ENCODE measurements at regions not wholly inside any gene's neighbourhood (a gene's known extent, or its start where the extent isn't known, plus 50 kb on each side); places are given as distances from the start of the nearest gene placed in this dataset.

DNA sequence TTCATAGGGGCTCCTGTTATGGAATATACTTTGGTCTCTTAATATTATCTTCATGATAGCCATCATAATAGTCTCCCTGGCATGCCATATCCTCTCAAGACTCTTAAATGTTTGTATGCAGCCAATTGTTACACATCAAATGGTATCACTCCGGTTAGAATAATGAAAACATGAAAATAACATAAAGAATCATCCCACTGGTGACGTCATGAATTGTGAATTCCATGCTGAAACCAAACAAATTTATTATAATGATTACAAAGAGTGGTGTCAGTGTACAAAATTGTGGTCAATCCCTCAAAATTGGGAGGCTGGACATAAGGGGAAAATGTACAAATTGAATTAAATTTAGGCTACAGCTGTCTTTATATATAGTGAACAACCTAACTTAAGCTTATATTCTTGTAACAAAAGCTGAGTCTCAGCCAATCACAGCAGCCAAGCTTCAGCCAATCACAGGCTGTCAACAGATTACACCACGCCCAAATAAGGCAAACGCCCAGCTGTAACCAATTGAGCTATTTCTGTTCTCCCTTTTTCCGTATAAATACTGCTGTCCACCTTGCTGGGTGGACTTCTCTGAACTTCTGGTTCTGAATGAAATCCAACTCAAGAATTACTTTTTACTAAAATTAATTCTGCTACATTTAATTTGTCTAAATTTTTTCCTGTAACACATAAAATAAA lies 156.1 kb downstream of the CHD9NB start:
- no peak for DNase-seq (ENCODE audit: low read depth in 3 of 3, low spot score in 2 of 3)

DNA sequence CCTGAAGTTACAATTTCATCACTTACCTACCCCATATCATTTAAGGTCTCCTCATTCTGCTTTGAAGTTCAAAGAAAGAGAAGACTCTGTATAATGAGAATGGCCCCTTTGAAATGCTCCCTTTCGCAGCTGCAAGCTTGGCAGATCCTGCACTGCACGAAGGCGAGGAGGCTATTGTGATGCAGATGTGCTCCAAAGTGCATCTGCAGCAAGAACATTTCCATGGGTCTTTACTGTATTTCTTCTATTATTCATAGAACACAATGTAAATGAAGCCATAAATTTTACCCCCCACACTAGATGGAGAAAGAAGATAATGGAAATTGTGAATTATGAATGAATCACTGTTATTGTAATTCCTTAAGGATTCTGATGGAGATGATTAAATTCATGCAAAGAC lies 178.7 kb downstream of the CHD9NB start:
- no peak for DNase-seq (ENCODE audit: low read depth in 3 of 3, low spot score in 2 of 3)

- DNase-seq (ENCODE audit: low read depth in 3 of 3, low spot score in 2 of 3), result no peak
These were observed 180.0 kb downstream of the CHD9NB start for GRCh38 chr16:52872731-52873130.

DNA sequence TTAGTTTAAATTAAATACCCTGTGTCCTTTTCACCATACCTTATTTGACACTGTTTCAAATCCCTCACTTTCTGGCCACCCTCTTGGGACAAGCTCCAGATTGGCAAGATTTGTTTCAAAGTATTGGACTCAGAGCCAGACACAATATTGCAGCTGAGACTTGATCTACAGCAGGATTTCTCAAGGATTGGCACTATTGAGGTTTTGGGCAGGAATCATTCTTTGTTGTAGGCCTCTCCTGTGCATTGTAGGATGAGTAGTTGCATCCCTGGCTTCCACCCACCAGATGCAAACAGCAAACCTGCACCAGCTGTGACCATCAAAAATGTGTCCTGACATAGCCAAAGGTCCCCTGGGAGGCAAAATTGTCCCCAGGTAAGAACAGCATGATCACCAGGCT lies 181.2 kb downstream of the CHD9NB start:
- DNase-seq (ENCODE audit: low read depth in 3 of 3, low spot score in 2 of 3), result no peak

- no peak for DNase-seq (ENCODE audit: low read depth in 3 of 3, low spot score in 2 of 3)
These were observed 183.5 kb downstream of the CHD9NB start for GRCh38 chr16:52869243-52869642.

DNA sequence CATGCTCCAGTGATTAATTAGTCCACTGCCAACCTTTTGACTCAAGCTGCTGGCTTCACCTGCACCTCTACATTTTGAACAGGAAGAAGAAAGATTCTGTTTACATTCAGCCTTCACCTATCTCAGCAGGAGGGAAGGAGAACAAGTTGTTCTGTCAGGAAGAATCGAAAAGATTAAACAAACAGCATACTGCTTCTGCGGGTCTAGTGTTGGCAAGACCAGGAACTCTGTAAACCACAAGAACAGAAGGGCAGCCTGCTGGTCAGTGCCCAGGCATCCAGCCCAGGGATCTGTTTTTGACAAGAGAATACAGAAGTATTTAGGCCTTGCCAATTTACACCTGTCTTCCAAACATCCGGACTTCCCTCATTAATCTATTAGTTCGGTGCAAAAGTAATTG lies 189.7 kb downstream of the CHD9NB start:
- DNase-seq (ENCODE audit: low read depth in 3 of 3, low spot score in 2 of 3), result no peak

DNA sequence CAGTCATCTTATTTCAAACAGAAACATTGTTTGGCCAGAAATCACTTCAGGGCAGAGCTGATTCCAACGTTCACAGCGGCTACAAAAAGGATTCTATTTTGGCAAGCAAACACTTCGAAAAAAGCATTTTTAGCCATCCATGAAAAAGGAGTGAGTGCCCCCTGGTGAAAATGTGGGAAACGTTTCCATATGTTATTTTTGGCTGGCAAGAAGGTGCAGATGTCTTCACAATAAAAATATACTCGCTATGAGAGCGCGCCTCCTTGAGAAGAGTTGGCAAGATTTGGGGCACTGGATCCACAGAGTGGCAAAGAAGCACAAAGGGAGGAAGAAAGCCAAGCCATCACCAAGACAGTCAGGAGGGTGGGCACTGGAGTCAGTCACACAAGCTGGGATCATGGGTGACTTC lies 191.1 kb downstream of the CHD9NB start:
- DNase-seq (ENCODE audit: low read depth in 3 of 3, low spot score in 2 of 3), result peak; percentile 16 to 43 (median 36)

- DNase-seq (ENCODE audit: low read depth in 3 of 3, low spot score in 2 of 3), result no peak
These were observed 197.2 kb downstream of the CHD9NB start for GRCh38 chr16:52855463-52855862.

- no peak for DNase-seq (ENCODE audit: low read depth in 3 of 3, low spot score in 2 of 3)
These were observed 199.7 kb downstream of the CHD9NB start for GRCh38 chr16:52852978-52853377.

- DNase-seq (ENCODE audit: low read depth in 3 of 3, low spot score in 2 of 3), result no peak
These were observed 201.4 kb downstream of the CHD9NB start for GRCh38 chr16:52851211-52851740.

- no peak for DNase-seq (ENCODE audit: low read depth in 3 of 3, low spot score in 2 of 3)
These were observed 209.3 kb downstream of the CHD9NB start for GRCh38 chr16:52843381-52843780.

GRCh38 chr16:52837251-52837650 lies 215.4 kb downstream of the CHD9NB start:
- no peak for DNase-seq (ENCODE audit: low read depth in 3 of 3, low spot score in 2 of 3)

GRCh38 chr16:52834736-52835465 lies 217.8 kb downstream of the CHD9NB start:
- DNase-seq (ENCODE audit: low read depth in 3 of 3, low spot score in 2 of 3), result no peak

DNA sequence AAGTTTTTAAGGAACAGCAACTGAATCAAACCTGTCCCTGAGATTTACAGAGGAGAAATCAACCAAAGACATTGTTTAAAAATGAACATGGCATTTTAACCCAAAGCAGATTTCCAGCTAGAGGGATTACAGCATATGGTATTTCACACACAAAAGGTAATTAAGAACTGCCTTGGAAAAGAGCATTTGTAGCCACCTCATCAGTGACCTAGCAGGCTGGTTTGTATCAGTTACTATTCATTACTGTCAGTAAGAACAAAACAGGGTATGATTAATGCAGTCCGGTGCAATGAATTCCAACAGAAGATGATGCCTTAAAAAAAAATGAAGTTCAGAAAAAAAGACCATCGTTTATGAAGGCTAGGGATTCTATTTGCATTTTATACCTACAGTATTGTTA lies 219.9 kb downstream of the CHD9NB start:
- DNase-seq (ENCODE audit: low read depth in 3 of 3, low spot score in 2 of 3), result no peak

DNA sequence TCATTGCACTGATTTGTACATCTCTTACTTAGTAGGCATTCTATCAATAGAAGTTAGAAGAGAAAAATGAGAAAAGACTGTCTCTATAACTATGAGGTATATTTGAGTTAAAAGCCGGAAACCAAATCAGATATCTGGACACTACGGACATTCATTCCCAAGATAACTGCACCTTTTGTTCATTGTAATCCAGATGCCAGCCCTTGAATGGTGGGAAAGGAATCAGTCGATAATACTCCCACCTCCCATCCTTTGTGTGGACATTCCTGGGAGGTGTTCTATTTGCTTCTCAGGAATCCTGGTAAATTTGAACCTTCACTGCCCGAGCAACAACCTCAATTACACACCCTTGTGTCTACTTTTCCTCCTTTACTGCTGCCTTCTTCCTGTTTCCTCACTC lies 225.2 kb downstream of the CHD9NB start:
- no peak for DNase-seq (ENCODE audit: low read depth in 3 of 3, low spot score in 2 of 3)

DNA sequence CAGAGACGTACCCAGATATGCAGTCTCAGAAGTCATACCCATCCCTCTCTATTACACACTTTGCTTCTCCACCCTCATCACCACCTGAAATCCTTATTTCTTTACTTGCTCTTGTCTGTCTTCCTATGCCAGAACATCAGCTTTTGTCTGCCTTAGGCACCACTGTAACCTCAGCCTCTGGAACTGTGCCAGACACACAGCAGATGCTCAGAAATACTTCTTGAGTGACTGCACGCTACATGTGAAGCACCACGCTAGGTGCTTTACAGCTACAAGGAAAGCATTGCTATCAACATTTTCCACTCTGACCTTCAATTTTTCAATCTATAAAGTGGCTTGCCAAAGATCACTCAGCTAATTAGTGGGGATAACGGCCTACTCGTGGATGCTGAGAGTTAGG lies 226.8 kb downstream of the CHD9NB start:
- no peak for DNase-seq (ENCODE audit: low read depth in 3 of 3, low spot score in 2 of 3)

DNA sequence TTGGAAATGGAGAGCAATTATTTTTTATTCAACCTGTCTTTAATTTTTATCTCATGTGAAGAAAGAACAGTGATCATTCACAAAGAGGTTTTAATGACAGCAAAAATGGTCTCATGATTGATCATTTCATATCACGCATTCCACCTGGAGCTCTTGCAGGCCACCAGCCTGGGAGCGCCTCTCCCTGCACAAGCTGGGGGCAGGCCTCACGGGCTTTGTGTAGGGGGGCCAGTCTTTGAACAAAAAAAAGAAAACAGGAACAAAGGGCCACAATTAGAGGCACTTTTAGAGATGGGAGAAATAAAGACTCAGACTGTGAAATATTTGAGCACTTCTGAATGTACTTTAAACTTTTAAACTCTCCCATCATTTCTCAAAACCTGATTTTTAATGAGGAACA lies 232.9 kb downstream of the CHD9NB start:
- no peak for DNase-seq (ENCODE audit: low read depth in 3 of 3, low spot score in 2 of 3)

DNA sequence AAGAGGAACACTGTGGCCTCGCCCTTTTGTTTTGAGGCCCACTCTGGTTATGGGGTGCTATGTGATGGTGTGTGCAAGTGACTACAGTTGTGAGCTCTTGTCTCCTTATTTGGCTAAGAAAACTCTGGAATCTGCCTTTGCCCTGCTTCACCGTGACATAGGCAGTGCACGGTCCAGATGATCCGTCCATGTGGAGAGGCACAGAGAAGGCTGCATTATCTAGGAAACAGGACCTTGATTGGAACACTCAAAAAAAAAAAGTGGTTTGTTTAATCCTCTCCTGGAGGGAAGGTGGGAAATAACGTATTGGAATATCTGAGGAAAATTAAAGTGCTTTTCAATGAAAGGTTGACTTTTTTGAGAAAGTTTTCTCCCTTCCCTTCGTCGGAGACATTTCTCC lies 233.3 kb downstream of the CHD9NB start:
- no peak for DNase-seq (ENCODE audit: low read depth in 3 of 3, low spot score in 2 of 3)

- no peak for DNase-seq (ENCODE audit: low read depth in 3 of 3, low spot score in 2 of 3)
These were observed 235.0 kb downstream of the CHD9NB start for GRCh38 chr16:52817696-52818095.

DNA sequence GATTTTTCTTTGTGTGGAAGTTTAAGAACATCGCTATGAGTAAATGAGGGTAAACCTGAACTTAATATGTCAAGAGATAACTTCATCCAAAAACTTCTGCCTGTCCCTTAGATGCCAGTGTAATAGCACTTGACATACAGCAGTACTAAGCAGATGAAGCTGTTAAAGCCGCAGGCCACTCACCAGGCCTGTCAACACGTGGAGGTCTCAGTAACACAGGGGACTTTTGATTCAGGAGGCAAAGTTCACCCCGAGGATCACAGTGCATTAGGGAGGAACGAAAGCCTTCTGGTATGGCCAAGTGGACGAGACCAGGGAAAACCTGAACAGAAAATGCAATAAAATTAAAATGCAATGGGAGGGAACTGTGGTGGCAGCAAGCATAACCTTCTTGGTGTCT lies 235.7 kb downstream of the CHD9NB start:
- DNase-seq (ENCODE audit: low read depth in 3 of 3, low spot score in 2 of 3), result no peak

- no peak for DNase-seq (ENCODE audit: low read depth in 3 of 3, low spot score in 2 of 3)
These were observed 239.8 kb downstream of the CHD9NB start for GRCh38 chr16:52812678-52813556.
